Glutamatergic neuron (in vitro differentiated cells): ENCODE measurements at regions not wholly inside any gene's neighbourhood (a gene's known extent, or its start where the extent isn't known, plus 50 kb on each side); places are given as distances from the start of the nearest gene placed in this dataset.

Source experiments
- DNase-seq: peaks from one replicate; pipeline ENCODE4 v3.0.0; 2022
- H3K27ac Mint-ChIP-seq: one replicate; pipeline ENCODE4 v1.8.0; 2020; ENCODE audit warnings: mild to moderate bottlenecking, mixed read lengths, inconsistent platforms; ENCODE audit not compliant: unreplicated experiment
- H3K27me3 Mint-ChIP-seq: one replicate; pipeline ENCODE4 v1.8.0; 2020; ENCODE audit warnings: mild to moderate bottlenecking, moderate library complexity, mixed read lengths, inconsistent platforms; ENCODE audit not compliant: unreplicated experiment
- H3K36me3 Mint-ChIP-seq: one replicate; pipeline ENCODE4 v1.8.0; 2020; ENCODE audit warnings: mild to moderate bottlenecking, mixed read lengths, inconsistent platforms; ENCODE audit not compliant: unreplicated experiment
- H3K4me1 Mint-ChIP-seq: one replicate; pipeline ENCODE4 v1.8.0; 2020; ENCODE audit warnings: mild to moderate bottlenecking, low read depth, mixed read lengths, inconsistent platforms; ENCODE audit not compliant: unreplicated experiment
- H3K4me3 Mint-ChIP-seq: one replicate; pipeline ENCODE4 v1.8.0; 2020; ENCODE audit warnings: mild to moderate bottlenecking, mixed read lengths, inconsistent platforms; ENCODE audit not compliant: unreplicated experiment
- H3K9me3 Mint-ChIP-seq: one replicate; pipeline ENCODE4 v1.8.0; 2020; ENCODE audit warnings: mild to moderate bottlenecking, moderate library complexity, mixed read lengths, inconsistent platforms; ENCODE audit not compliant: unreplicated experiment
- CTCF ChIP-seq: fragments of 200-600 bp; sonication (generic); IDR thresholded peaks from one replicate; pipeline ENCODE4 v1.5.0; 2021; ENCODE audit not compliant: partially characterized antibody, unreplicated experiment

- Mint-ChIP-seq H3K9me3 (peaks cover 1% of the 10 kb centered on the region), H3K27me3 (peaks cover 1% of the 10 kb centered on the region), H3K4me1 (no peaks in the 10 kb centered on the region), H3K36me3 (peaks cover 4% of the 10 kb centered on the region), H3K4me3 (no peak overlapping the region), H3K27ac (no peak overlapping the region)
- no peak for TF ChIP-seq CTCF
- no peak for DNase-seq
These were observed 101.5 kb upstream of the GPR26 start for GRCh38 chr10:123564631-123565030.

GRCh38 chr10:123565691-123566660, 100.2 kb upstream of the GPR26 start:
- H3K9me3 Mint-ChIP-seq, result peaks cover 1% of the 10 kb centered on the region
- no peak overlapping the region for H3K4me3 Mint-ChIP-seq
- no peak for DNase-seq
- no peak overlapping the region for H3K27ac Mint-ChIP-seq
- H3K36me3 Mint-ChIP-seq, result peaks cover 4% of the 10 kb centered on the region
- H3K27me3 Mint-ChIP-seq, result peaks cover 1% of the 10 kb centered on the region
- no peaks in the 10 kb centered on the region for H3K4me1 Mint-ChIP-seq
- TF ChIP-seq CTCF, result no peak

- Mint-ChIP-seq H3K36me3 (peaks cover 4% of the 10 kb centered on the region), H3K4me1 (no peaks in the 10 kb centered on the region), H3K4me3 (no peak overlapping the region), H3K9me3 (peaks cover 1% of the 10 kb centered on the region), H3K27me3 (peaks cover 3% of the 10 kb centered on the region), H3K27ac (no peak overlapping the region)
- no peak for DNase-seq
- TF ChIP-seq CTCF, result no peak
These were observed 98.0 kb upstream of the GPR26 start for GRCh38 chr10:123567984-123568739.

- no peak overlapping the region for H3K4me3 Mint-ChIP-seq
- H3K36me3 Mint-ChIP-seq, result peaks cover 4% of the 10 kb centered on the region
- peaks cover 1% of the 10 kb centered on the region for H3K9me3 Mint-ChIP-seq
- H3K4me1 Mint-ChIP-seq, result no peaks in the 10 kb centered on the region
- no peak for TF ChIP-seq CTCF
- DNase-seq, result no peak
- no peak overlapping the region for H3K27ac Mint-ChIP-seq
- H3K27me3 Mint-ChIP-seq, result peaks cover 3% of the 10 kb centered on the region
These were observed 97.4 kb upstream of the GPR26 start for GRCh38 chr10:123568751-123569150.
